MM.1S (cell line): ENCODE measurements at regions not wholly inside any gene's neighbourhood (a gene's known extent, or its start where the extent isn't known, plus 50 kb on each side); places are given as distances from the start of the nearest gene placed in this dataset.

Source experiments
- DNase-seq: peaks from one replicate; pipeline ENCODE4 v3.0.0-alpha.2; 2015
- H2AFZ ChIP-seq: fragments of 300-600 bp; sonication (generic); 2 replicates; pipeline ENCODE4 v1.6.0; 2016; ENCODE audit warnings: antibody characterized with exemption, low read length
- H3F3A ChIP-seq: fragments of 300-600 bp; sonication (generic); 2 replicates; pipeline ENCODE4 v1.6.1; 2016; ENCODE audit warnings: mild to moderate bottlenecking, antibody characterized with exemption, low read length, moderate library complexity, mixed read lengths; ENCODE audit not compliant: insufficient read depth
- H3K27ac ChIP-seq: fragments of 300-600 bp; sonication (generic); 2 replicates; pipeline ENCODE4 v1.5.1; 2016; ENCODE audit warnings: mild to moderate bottlenecking, low read length
- H3K27me3 ChIP-seq: fragments of 300-600 bp; sonication (generic); replicated peaks from 2 replicates; pipeline ENCODE4 v1.6.0; 2016; ENCODE audit warnings: low read length; ENCODE audit not compliant: insufficient read depth
- H3K36me3 ChIP-seq: fragments of 300-600 bp; sonication (generic); replicated peaks from 2 replicates; pipeline ENCODE4 v1.6.1; 2016; ENCODE audit warnings: mild to moderate bottlenecking, low read length, mixed read lengths; ENCODE audit not compliant: insufficient read depth
- H3K4me1 ChIP-seq: fragments of 300-600 bp; sonication (generic); 2 replicates; pipeline ENCODE4 v1.6.1; 2016; ENCODE audit warnings: low read length, mixed read lengths
- H3K4me2 ChIP-seq: fragments of 300-600 bp; sonication (generic); 2 replicates; pipeline ENCODE4 v1.6.0; 2016; ENCODE audit warnings: low read depth, low read length
- H3K4me3 ChIP-seq: fragments of 300-600 bp; sonication (generic); 2 replicates; pipeline ENCODE4 v1.5.1; 2016; ENCODE audit warnings: low read length, mixed read lengths
- H3K79me2 ChIP-seq: fragments of 300-600 bp; sonication (generic); 2 replicates; pipeline ENCODE4 v1.6.1; 2016; ENCODE audit warnings: mixed run types, low read length, mixed read lengths
- H3K9ac ChIP-seq: fragments of 300-600 bp; sonication (generic); 2 replicates; pipeline ENCODE4 v1.6.1; 2016; ENCODE audit warnings: low read length, mixed read lengths
- H3K9me2 ChIP-seq: fragments of 300-600 bp; sonication (generic); replicated peaks from 2 replicates; pipeline ENCODE4 v1.6.1; 2016; ENCODE audit warnings: mild to moderate bottlenecking, low read length, mixed read lengths; ENCODE audit not compliant: insufficient read depth
- H3K9me3 ChIP-seq: fragments of 300-600 bp; sonication (generic); replicated peaks from 2 replicates; pipeline ENCODE4 v1.6.1; 2016; ENCODE audit warnings: mild to moderate bottlenecking, low read length, mixed read lengths; ENCODE audit not compliant: insufficient read depth
- H4K20me1 ChIP-seq: fragments of 300-600 bp; sonication (generic); 2 replicates; pipeline ENCODE4 v1.6.1; 2016; ENCODE audit warnings: mild to moderate bottlenecking, low read length, moderate library complexity, mixed read lengths; ENCODE audit not compliant: insufficient read depth
- CTCF ChIP-seq: fragments of 300-600 bp; sonication (generic); IDR thresholded peaks from 2 replicates; pipeline ENCODE4 v1.5.1; 2016; ENCODE audit warnings: antibody characterized with exemption, low read length, mixed read lengths
- EZH2 ChIP-seq: fragments of 300-600 bp; sonication (generic); optimal IDR thresholded peaks from 2 replicates; pipeline ENCODE3; 2017; ENCODE audit warnings: low read depth, mild to moderate bottlenecking, antibody characterized with exemption, low read length, mixed read lengths
- EZH2phosphoT487 ChIP-seq: fragments of 300-600 bp; sonication (generic); IDR thresholded peaks from 2 replicates; pipeline ENCODE4 v1.6.1; 2018; ENCODE audit warnings: antibody characterized with exemption, low read length

GRCh38 chr10:10017716-10018115, 1000.0 kb upstream of the CELF2 start:
- no peaks in the 10 kb centered on the region for H3K9me2 ChIP-seq
- no peak for DNase-seq
- H3K27ac ChIP-seq = no peak overlapping the region
- no peaks in the 10 kb centered on the region for H3K79me2 ChIP-seq
- no peak overlapping the region for H2AFZ ChIP-seq
- no peaks in the 10 kb centered on the region for H3K9me3 ChIP-seq
- H3K4me1 ChIP-seq = no peaks in the 10 kb centered on the region
- H3K4me2 ChIP-seq = no peak overlapping the region
- no peaks in the 10 kb centered on the region for H3K27me3 ChIP-seq
- no peak overlapping the region for H3K4me3 ChIP-seq
- no peaks in the 10 kb centered on the region for H4K20me1 ChIP-seq
- no peak overlapping the region for H3K9ac ChIP-seq
- H3F3A ChIP-seq = no peaks in the 10 kb centered on the region
- TF ChIP-seq EZH2 (no peak), CTCF (no peak), EZH2phosphoT487 (no peak)
- H3K36me3 ChIP-seq = no peaks in the 10 kb centered on the region

DNA sequence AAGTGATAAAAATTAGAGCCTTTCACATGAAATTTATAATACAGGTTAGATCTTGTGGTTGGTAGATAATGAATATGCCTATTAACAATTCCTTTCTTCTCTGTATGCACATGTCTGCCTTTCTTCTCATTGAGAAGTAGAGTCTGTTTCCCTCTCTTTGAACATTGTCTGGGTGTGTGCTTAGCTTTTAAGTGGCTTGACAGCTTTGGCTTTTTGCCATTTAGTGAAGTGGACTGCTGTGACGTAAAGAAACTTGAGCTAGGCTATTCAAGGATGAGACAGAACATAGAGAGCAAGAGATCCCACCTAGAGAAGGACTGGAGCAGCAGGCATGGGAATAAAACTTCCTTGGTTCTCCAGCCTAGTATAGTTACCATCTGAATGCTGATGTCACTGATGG, 996.7 kb upstream of the CELF2 start:
- no peak overlapping the region for H3K4me2 ChIP-seq
- H3K27me3 ChIP-seq = no peaks in the 10 kb centered on the region
- no peaks in the 10 kb centered on the region for H3K36me3 ChIP-seq
- DNase-seq = no peak
- no peak overlapping the region for H3K27ac ChIP-seq
- no peak overlapping the region for H3K9ac ChIP-seq
- no peaks in the 10 kb centered on the region for H3F3A ChIP-seq
- H4K20me1 ChIP-seq = no peaks in the 10 kb centered on the region
- no peaks in the 10 kb centered on the region for H3K9me2 ChIP-seq
- no peak overlapping the region for H3K4me3 ChIP-seq
- H3K4me1 ChIP-seq = no peaks in the 10 kb centered on the region
- H3K79me2 ChIP-seq = no peaks in the 10 kb centered on the region
- no peak for TF ChIP-seq CTCF
- no peak for TF ChIP-seq EZH2phosphoT487
- TF ChIP-seq EZH2 = no peak
- no peaks in the 10 kb centered on the region for H3K9me3 ChIP-seq
- no peak overlapping the region for H2AFZ ChIP-seq

DNA sequence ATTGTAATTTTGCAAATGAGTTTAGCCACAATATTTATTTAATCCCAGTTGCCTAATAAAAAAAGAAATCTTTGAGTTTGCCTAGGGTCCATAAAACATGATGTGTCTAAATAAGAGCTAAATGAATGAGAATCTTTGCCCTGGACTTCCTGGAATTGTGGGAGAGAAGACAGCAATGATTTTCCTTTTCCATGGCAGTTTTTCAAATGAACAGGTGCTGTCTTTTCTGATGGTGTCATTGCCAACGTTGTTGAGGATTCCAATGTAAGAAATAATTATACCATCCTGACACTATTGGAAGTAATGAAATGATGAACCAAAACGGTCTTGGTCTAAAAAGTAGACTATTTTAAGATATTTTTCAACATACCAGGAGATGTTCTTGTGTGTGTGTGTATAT, 984.7 kb upstream of the CELF2 start:
- no peaks in the 10 kb centered on the region for H3K9me2 ChIP-seq
- H3K4me2 ChIP-seq = no peak overlapping the region
- no peak overlapping the region for H2AFZ ChIP-seq
- no peaks in the 10 kb centered on the region for H4K20me1 ChIP-seq
- H3K9me3 ChIP-seq = no peaks in the 10 kb centered on the region
- H3K4me3 ChIP-seq = no peak overlapping the region
- no peak overlapping the region for H3K27ac ChIP-seq
- TF ChIP-seq CTCF (no peak), EZH2phosphoT487 (no peak), EZH2 (no peak)
- H3K36me3 ChIP-seq = no peaks in the 10 kb centered on the region
- H3F3A ChIP-seq = no peaks in the 10 kb centered on the region
- no peak overlapping the region for H3K9ac ChIP-seq
- no peaks in the 10 kb centered on the region for H3K27me3 ChIP-seq
- H3K79me2 ChIP-seq = no peaks in the 10 kb centered on the region
- no peak for DNase-seq
- H3K4me1 ChIP-seq = no peaks in the 10 kb centered on the region
